GM23248 (cell line): ENCODE measurements at regions not wholly inside any gene's neighbourhood (a gene's known extent, or its start where the extent isn't known, plus 50 kb on each side); places are given as distances from the start of the nearest gene placed in this dataset.

ENCODE experiments used
- DNase-seq: peaks from one replicate; pipeline ENCODE4 v3.0.0-alpha.2; 2015
- H2AFZ ChIP-seq: fragments of 200-600 bp; sonication (generic); 2 replicates; pipeline ENCODE4 v1.6.1; 2016; ENCODE audit warnings: antibody characterized with exemption
- H3F3A ChIP-seq: fragments of 200-600 bp; sonication (generic); 2 replicates; pipeline ENCODE4 v1.6.1; 2016; ENCODE audit warnings: mild to moderate bottlenecking, antibody characterized with exemption, mixed run types; ENCODE audit not compliant: insufficient read depth
- H3K27ac ChIP-seq: fragments of 200-600 bp; sonication (generic); 2 replicates; pipeline ENCODE4 v1.5.1; 2016; ENCODE audit warnings: mild to moderate bottlenecking
- H3K27me3 ChIP-seq: fragments of 200-600 bp; sonication (generic); replicated peaks from 2 replicates; pipeline ENCODE4 v1.6.1; 2016; ENCODE audit warnings: mild to moderate bottlenecking; ENCODE audit not compliant: insufficient read depth
- H3K36me3 ChIP-seq: fragments of 200-600 bp; sonication (generic); 2 replicates; pipeline ENCODE4 v1.6.1; 2016; ENCODE audit warnings: low read depth, mild to moderate bottlenecking
- H3K4me1 ChIP-seq: fragments of 200-600 bp; sonication (generic); 2 replicates; pipeline ENCODE4 v1.6.1; 2016; ENCODE audit warnings: mild to moderate bottlenecking; ENCODE audit not compliant: insufficient read depth
- H3K4me2 ChIP-seq: fragments of 200-600 bp; sonication (generic); one replicate; pipeline ENCODE4 v1.6.1; 2016; ENCODE audit warnings: mild to moderate bottlenecking; ENCODE audit not compliant: unreplicated experiment
- H3K4me3 ChIP-seq: fragments of 200-600 bp; sonication (generic); 2 replicates; pipeline ENCODE4 v1.5.1; 2016; ENCODE audit warnings: mild to moderate bottlenecking
- H3K79me2 ChIP-seq: fragments of 200-600 bp; sonication (generic); 2 replicates; pipeline ENCODE4 v1.6.1; 2016; ENCODE audit warnings: mild to moderate bottlenecking; ENCODE audit not compliant: insufficient read depth
- H3K9ac ChIP-seq: fragments of 200-600 bp; sonication (generic); 2 replicates; pipeline ENCODE4 v1.6.1; 2016; ENCODE audit warnings: mild to moderate bottlenecking
- H3K9me2 ChIP-seq: fragments of 200-600 bp; sonication (generic); 2 replicates; pipeline ENCODE4 v1.6.1; 2016; ENCODE audit warnings: mixed run types, mild to moderate bottlenecking, moderate library complexity; ENCODE audit not compliant: insufficient read depth
- H3K9me3 ChIP-seq: fragments of 200-600 bp; sonication (generic); one replicate; pipeline ENCODE4 v1.6.1; 2017; ENCODE audit warnings: low read depth
- H4K20me1 ChIP-seq: fragments of 200-600 bp; sonication (generic); 2 replicates; pipeline ENCODE4 v1.6.0; 2016; ENCODE audit not compliant: insufficient read depth
- EZH2 ChIP-seq: fragments of 200-600 bp; sonication (generic); IDR thresholded peaks from 2 replicates; pipeline ENCODE4 v1.6.1; 2018; ENCODE audit warnings: antibody characterized with exemption, mild to moderate bottlenecking; ENCODE audit not compliant: insufficient read depth, poor library complexity, severe bottlenecking
- EZH2phosphoT487 ChIP-seq: fragments of 200-600 bp; sonication (generic); IDR thresholded peaks from 2 replicates; pipeline ENCODE4 v1.6.1; 2018; ENCODE audit warnings: antibody characterized with exemption, moderate library complexity, mild to moderate bottlenecking, low read depth; ENCODE audit not compliant: insufficient read depth
- WGBS, 2 experiments: methylation state at CpG; one replicate each; pipeline ENCODE4 v1.1.6; 2015 to 2017; ENCODE audit warnings: low lambda C conversion rate in 2 of 2, low coverage in 1 of 2; ENCODE audit errors: missing lambda C conversion rate in 2 of 2; 5-methylcytosine and 5-hydroxymethylcytosine counted together
- in situ Hi-C: fragments of 300-500 bp; cut with MboI; formaldehyde crosslinking; loops from 2 replicates; pipeline ENCODE4 v1.15.0; 2020

DNA sequence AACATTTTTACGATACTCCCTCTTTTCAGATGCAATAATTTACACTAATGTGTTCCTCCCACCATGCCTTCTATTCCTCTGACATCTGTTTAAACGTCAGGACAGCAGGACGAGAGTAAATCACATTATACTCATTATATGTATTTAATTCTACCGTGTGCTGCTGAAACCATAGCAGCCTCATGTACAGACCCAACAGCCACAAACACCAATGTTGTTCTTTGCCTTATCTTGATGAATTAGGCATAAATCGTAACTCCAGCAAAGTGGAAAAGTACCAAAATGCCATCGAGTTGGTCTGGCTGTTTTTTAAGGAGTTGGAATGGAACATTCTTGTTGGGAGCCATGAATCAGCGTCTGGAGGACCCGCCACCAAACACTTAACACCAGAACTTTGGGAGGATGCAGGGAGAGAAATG is 82.9 kb upstream of the FOXF1 start:
- in situ Hi-C loops = no loop called here
- Histone ChIP-seq H3F3A (no peaks in the 10 kb centered on the region), H3K9ac (no peak overlapping the region), H3K79me2 (no peaks in the 10 kb centered on the region), H3K27me3 (peaks cover 37% of the 10 kb centered on the region), H3K27ac (no peak overlapping the region), H3K9me3 (no peaks in the 10 kb centered on the region), H2AFZ (no peak overlapping the region), H3K9me2 (no peaks in the 10 kb centered on the region), H3K4me1 (no peaks in the 10 kb centered on the region), H3K4me2 (no peak overlapping the region), H4K20me1 (no peaks in the 10 kb centered on the region), H3K36me3 (no peaks in the 10 kb centered on the region), H3K4me3 (no peak overlapping the region)
- TF ChIP-seq EZH2 (no peak), EZH2phosphoT487 (no peak)
- 63 to 66% methylated on average over 8 of the region's 8 CpGs for WGBS, 2 experiments
- DNase-seq = no peak

DNA sequence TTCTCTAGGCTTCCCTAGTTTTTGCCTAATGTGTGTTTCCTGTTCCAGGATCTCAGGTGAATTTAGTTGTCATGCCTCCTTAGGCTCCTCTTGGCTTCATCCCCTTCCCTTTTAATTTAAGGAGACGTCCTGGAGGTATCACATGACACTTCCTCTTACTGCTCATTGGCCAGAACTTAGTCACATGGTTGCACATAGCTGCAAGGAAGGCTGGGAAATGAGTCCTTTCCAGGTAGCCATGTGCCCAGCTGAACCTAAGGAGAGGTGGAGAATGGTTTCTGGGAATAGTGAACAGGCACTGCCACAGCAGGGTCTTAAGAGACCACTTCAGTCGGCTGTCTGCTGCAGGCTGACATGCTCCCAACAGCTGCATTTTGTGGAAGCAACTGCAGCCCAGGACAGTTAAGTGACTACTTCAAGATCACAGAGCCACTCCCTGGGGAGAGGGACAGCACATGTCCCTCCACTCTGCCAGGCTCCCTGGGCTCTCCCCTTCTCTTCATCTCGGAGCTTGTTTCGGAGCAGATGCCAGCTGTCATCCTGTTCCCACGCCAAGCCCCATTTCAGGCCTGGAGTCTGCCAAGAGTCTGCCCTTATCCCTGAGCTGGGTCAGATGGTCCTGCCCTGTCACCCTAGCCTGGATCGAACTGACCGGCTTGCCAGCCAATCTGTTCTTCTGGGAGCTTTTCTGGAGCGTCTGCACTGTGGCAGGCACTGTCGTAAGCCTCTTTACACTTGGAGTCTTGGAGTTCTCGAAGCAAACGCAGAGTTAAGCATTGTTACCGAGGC is 81.4 kb upstream of the FOXF1 start:
- Histone ChIP-seq H3K9me3 (no peaks in the 10 kb centered on the region), H2AFZ (no peak overlapping the region), H3K4me3 (no peak overlapping the region), H3K79me2 (no peaks in the 10 kb centered on the region), H3K27ac (no peak overlapping the region), H3F3A (no peaks in the 10 kb centered on the region), H3K4me2 (no peak overlapping the region), H3K9me2 (no peaks in the 10 kb centered on the region), H4K20me1 (no peaks in the 10 kb centered on the region), H3K36me3 (no peaks in the 10 kb centered on the region), H3K9ac (no peak overlapping the region), H3K27me3 (peaks cover 24% of the 10 kb centered on the region), H3K4me1 (no peaks in the 10 kb centered on the region)
- WGBS, 2 experiments = 30 to 33% methylated on average over 12 of the region's 12 CpGs
- TF ChIP-seq EZH2phosphoT487 (no peak), EZH2 (no peak)
- DNase-seq = no peak
- in situ Hi-C loops = no loop called here

DNA sequence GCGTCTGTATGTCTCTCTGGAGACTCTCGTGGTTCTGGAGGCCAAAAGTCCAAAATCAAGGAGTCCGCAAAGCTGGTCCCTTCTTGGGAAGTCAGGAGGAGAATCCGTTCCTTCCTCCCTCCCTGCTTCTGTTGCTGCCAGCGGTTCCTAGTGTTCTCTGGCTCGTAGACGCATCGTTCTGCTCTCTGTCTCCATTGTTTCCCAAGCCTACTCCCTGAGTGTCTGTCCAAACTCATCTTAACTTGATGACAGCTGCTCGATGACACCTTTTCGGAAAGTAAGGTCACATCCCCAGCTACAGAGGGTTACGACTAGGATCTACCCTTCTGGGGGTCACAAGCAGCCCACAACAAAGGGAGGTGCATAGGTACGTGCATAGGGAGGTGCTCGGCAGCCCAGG is 80.7 kb upstream of the FOXF1 start:
- no peaks in the 10 kb centered on the region for H3K36me3 ChIP-seq
- in situ Hi-C loops = no loop called here
- no peak overlapping the region for H3K27ac ChIP-seq
- no peaks in the 10 kb centered on the region for H3K4me1 ChIP-seq
- no peak overlapping the region for H3K4me2 ChIP-seq
- H3K4me3 ChIP-seq = no peak overlapping the region
- no peaks in the 10 kb centered on the region for H4K20me1 ChIP-seq
- no peak overlapping the region for H2AFZ ChIP-seq
- TF ChIP-seq EZH2 (no peak), EZH2phosphoT487 (no peak)
- WGBS, 2 experiments = 48 to 51% methylated on average over 13 of the region's 13 CpGs
- H3F3A ChIP-seq = no peaks in the 10 kb centered on the region
- no peaks in the 10 kb centered on the region for H3K79me2 ChIP-seq
- no peaks in the 10 kb centered on the region for H3K9me2 ChIP-seq
- peaks cover 23% of the 10 kb centered on the region for H3K27me3 ChIP-seq
- no peaks in the 10 kb centered on the region for H3K9me3 ChIP-seq
- no peak for DNase-seq
- H3K9ac ChIP-seq = no peak overlapping the region

DNA sequence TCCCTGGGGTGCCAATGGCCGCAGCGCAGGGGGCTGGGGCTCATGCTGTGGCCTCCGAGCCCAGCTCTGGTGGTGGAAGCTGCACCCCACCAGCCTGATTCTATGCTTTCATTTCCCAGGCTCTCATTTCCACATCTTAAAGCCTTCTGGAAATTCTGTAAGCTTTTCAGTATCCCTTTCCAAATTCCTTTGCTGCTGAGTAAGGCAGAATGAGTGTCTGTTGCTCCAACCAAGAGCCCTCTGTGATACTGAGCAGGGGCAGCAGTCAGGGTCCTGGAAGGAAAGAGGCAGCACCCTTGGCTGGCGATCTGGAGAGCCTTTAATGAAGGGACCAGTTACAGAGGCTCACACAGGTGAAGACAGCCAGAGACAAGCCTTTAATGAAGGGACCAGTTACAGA is 79.5 kb upstream of the FOXF1 start:
- H4K20me1 ChIP-seq = no peaks in the 10 kb centered on the region
- H3K9ac ChIP-seq = no peak overlapping the region
- H3K4me2 ChIP-seq = no peak overlapping the region
- TF ChIP-seq EZH2phosphoT487 = no peak
- TF ChIP-seq EZH2 = no peak
- H3K9me2 ChIP-seq = no peaks in the 10 kb centered on the region
- no peaks in the 10 kb centered on the region for H3K79me2 ChIP-seq
- H3K4me1 ChIP-seq = no peaks in the 10 kb centered on the region
- H2AFZ ChIP-seq = no peak overlapping the region
- in situ Hi-C loops = no loop called here
- DNase-seq = peak; percentile 19
- WGBS, 2 experiments = 51 to 60% methylated on average over 4 of the region's 4 CpGs
- no peak overlapping the region for H3K27ac ChIP-seq
- no peak overlapping the region for H3K4me3 ChIP-seq
- H3F3A ChIP-seq = no peaks in the 10 kb centered on the region
- H3K27me3 ChIP-seq = peaks cover 31% of the 10 kb centered on the region
- no peaks in the 10 kb centered on the region for H3K9me3 ChIP-seq
- no peaks in the 10 kb centered on the region for H3K36me3 ChIP-seq

DNA sequence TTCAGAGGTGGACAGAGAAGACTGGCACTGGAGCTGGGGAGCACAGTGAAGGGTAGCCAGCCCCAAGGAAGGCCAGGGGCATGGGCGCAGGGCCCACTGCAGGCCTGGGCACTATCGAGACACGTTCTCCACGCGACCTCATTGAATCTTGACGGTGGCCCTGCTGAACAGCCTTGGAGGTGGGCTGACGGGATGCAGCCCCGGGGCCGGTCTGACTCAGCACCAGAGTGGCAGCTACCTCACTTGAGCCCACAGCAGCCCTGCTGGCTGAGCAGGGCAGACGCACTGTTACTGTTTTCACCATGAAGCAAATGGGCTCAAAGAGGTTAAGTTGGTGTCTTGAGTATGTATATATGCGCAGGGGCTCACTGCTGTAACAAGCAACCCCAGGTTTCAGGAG is 78.8 kb upstream of the FOXF1 start:
- Histone ChIP-seq H3K9me3 (no peaks in the 10 kb centered on the region), H3K79me2 (no peaks in the 10 kb centered on the region), H3K27me3 (peaks cover 36% of the 10 kb centered on the region), H3K9ac (no peak overlapping the region), H3K4me1 (no peaks in the 10 kb centered on the region), H3K9me2 (no peaks in the 10 kb centered on the region), H4K20me1 (no peaks in the 10 kb centered on the region), H3K4me3 (no peak overlapping the region), H3F3A (no peaks in the 10 kb centered on the region), H3K4me2 (no peak overlapping the region), H2AFZ (no peak overlapping the region), H3K36me3 (no peaks in the 10 kb centered on the region), H3K27ac (no peak overlapping the region)
- no peak for DNase-seq
- TF ChIP-seq EZH2phosphoT487 (no peak), EZH2 (no peak)
- WGBS, 2 experiments = 88 to 93% methylated on average over 8 to 11 of the region's 11 CpGs
- in situ Hi-C loops = no loop called here
